Fibroblast of pulmonary artery (primary cell): ENCODE measurements at regions not wholly inside any gene's neighbourhood (a gene's known extent, or its start where the extent isn't known, plus 50 kb on each side); places are given as distances from the start of the nearest gene placed in this dataset.

Experiments
- DNase-seq: peaks from one replicate; pipeline ENCODE4 v3.0.0-alpha.2; 2010; ENCODE audit warnings: low read depth
- H3K4me3 ChIP-seq: replicated peaks from 2 replicates; pipeline ENCODE4 v1.5.1; 2011; ENCODE audit warnings: low read depth, mild to moderate bottlenecking, control low read depth, low read length, moderate library complexity
- TF ChIP-seq, protein P1 (sequence below): IDR thresholded peaks from 2 replicates; pipeline ENCODE4 v1.5.1; 2011; ENCODE audit warnings: mild to moderate bottlenecking, control low read depth, low read length, inconsistent platforms; ENCODE audit errors: missing control alignments

DNA sequence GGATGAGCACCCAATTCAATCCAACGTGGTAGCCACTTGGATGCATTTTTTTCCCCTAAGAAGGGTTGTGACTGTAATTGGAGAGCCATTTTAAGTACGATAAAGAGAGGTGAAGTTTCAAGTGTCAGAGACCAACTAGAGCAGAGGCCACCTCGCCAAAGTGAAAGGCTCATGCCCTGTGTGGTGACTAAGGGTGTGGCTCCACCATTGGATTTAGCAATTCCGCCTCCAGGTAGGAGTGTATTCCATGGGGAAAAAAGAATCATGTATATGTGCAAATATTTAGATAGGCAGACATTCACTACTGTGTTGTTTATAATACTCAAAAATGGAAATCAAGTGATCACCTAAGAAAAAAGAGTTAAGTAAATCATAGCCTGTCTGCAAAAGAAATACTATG, 53.1 kb upstream of the S1PR3 start:
- TF ChIP-seq, protein P1, sequence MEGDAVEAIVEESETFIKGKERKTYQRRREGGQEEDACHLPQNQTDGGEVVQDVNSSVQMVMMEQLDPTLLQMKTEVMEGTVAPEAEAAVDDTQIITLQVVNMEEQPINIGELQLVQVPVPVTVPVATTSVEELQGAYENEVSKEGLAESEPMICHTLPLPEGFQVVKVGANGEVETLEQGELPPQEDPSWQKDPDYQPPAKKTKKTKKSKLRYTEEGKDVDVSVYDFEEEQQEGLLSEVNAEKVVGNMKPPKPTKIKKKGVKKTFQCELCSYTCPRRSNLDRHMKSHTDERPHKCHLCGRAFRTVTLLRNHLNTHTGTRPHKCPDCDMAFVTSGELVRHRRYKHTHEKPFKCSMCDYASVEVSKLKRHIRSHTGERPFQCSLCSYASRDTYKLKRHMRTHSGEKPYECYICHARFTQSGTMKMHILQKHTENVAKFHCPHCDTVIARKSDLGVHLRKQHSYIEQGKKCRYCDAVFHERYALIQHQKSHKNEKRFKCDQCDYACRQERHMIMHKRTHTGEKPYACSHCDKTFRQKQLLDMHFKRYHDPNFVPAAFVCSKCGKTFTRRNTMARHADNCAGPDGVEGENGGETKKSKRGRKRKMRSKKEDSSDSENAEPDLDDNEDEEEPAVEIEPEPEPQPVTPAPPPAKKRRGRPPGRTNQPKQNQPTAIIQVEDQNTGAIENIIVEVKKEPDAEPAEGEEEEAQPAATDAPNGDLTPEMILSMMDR, result no peak

More for the DNA sequence above, 53.1 kb upstream of the S1PR3 start:
- no peak for DNase-seq
- no peak overlapping the region for H3K4me3 ChIP-seq
